Mesodermal cell (in vitro differentiated cells): ENCODE measurements at regions not wholly inside any gene's neighbourhood (a gene's known extent, or its start where the extent isn't known, plus 50 kb on each side); places are given as distances from the start of the nearest gene placed in this dataset.

Source experiments
- H3K27ac ChIP-seq: 2 replicates; pipeline ENCODE4 v1.7.0; 2013; ENCODE audit warnings: mild to moderate bottlenecking, low read depth, low read length, moderate library complexity; ENCODE audit not compliant: severe bottlenecking
- H3K36me3 ChIP-seq: 2 replicates; pipeline ENCODE4 v1.7.1; 2013; ENCODE audit warnings: mild to moderate bottlenecking, low read length, moderate library complexity; ENCODE audit not compliant: control insufficient read depth, insufficient read depth
- H3K4me1 ChIP-seq: one replicate; pipeline ENCODE4 v1.7.1; 2013; ENCODE audit warnings: mild to moderate bottlenecking, low read length; ENCODE audit not compliant: insufficient read depth, control insufficient read depth, poor library complexity, severe bottlenecking
- H3K4me3 ChIP-seq: 2 replicates; pipeline ENCODE4 v1.7.0; 2013; ENCODE audit warnings: low read length, control low read depth, mild to moderate bottlenecking; ENCODE audit not compliant: insufficient read depth, poor library complexity, severe bottlenecking; ENCODE audit errors: extremely low read depth
- H3K9me3 ChIP-seq: 2 replicates; pipeline ENCODE4 v1.7.1; 2013; ENCODE audit warnings: mild to moderate bottlenecking, low read length, moderate library complexity; ENCODE audit not compliant: control insufficient read depth
- WGBS, 2 experiments: methylation state at CpG; one replicate each; pipeline ENCODE4 v1.1.5; 2013; ENCODE audit warnings: missing lambda C conversion rate in 2 of 2; ENCODE audit not compliant: insufficient coverage in 2 of 2; 5-methylcytosine and 5-hydroxymethylcytosine counted together

DNA sequence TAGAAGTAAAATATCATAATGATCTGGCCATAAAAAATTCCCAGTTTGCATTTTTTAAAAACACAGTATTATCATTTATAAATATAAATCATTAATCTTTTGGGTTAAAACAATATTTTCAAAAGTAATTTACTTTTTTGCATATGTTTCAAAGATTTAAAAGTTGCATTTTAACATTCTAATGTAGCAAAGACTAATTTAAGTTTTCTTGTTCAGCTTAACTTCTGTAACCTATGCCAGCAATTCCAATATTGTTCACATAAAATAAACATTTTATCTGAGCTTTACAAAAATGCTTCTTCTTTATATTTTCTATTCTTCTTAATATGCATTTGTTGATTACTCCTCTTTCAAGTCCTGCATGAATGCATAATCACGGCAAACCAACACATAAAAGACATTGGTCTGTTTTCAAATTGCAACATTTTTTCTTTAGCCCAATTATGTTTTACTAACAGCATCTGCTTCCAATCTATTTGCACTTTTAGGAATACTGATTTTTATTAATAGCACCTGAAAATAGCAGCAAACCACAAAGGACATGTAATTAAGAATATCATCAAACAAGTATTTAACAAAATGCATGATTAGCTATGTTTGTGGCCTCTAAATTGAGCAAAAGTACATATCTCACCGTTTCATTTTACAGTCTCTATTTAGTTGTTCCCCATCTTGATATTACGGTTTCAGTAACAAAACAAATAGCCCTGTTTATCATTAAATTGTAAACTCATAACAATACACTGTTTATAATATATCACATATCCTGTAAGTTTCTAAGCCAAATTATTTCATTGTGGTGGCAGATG, 286.9 kb upstream of the NFE2L3 start:
- no peak overlapping the region for H3K27ac ChIP-seq
- 67 to 83% methylated on average over 1 to 2 of the region's 3 CpGs for WGBS, 2 experiments
- H3K36me3 ChIP-seq, result no peaks in the 10 kb centered on the region
- H3K4me1 ChIP-seq, result peaks cover 3% of the 10 kb centered on the region
- H3K4me3 ChIP-seq, result no peak overlapping the region
- H3K9me3 ChIP-seq, result no peaks in the 10 kb centered on the region

DNA sequence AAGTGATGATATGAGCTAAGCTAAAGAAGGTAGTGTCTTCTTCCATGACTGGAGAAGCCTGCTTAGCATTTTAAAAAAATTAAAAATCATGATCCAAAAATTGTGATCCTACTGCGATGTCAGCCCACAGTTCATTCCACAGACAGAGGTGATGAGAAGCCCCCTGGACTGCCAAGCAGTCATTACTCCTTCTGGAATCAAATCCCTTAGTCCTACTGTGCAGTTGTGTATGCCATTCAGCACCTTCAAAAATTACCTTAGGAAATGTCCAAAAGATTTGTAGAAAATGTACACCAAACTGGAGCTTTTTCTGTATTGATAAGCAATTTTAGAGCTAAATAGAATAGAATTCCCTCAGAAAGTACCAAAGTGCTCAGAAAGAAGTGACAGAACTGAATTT, 283.5 kb upstream of the NFE2L3 start:
- no peaks in the 10 kb centered on the region for H3K4me1 ChIP-seq
- no peaks in the 10 kb centered on the region for H3K9me3 ChIP-seq
- H3K27ac ChIP-seq, result no peak overlapping the region
- WGBS, 2 experiments, result 80% methylated on average over 1 of the region's 1 CpG; no CpG with 5 or more reads in 1 of the 2 experiments
- no peak overlapping the region for H3K4me3 ChIP-seq
- no peaks in the 10 kb centered on the region for H3K36me3 ChIP-seq

DNA sequence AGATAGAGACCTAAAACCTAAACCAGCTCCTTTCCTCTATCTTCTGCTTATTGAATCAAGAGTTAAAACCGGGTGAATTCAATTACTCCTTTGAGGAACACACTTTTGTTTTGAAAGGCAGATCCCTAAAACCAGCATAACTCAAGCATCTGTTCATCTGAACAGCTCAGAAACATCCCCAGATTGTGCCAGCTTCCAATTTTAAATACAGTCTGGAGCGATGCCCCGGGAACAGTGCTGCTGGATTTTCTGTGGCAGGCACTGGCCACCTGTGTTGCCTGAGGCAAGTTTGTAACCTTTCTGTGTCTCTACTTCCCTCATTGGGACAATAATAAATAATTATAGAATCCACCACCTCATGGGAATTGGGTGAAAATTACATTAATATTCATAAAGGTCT, 281.4 kb upstream of the NFE2L3 start:
- H3K4me3 ChIP-seq, result no peak overlapping the region
- H3K4me1 ChIP-seq, result no peaks in the 10 kb centered on the region
- H3K9me3 ChIP-seq, result no peaks in the 10 kb centered on the region
- no peak overlapping the region for H3K27ac ChIP-seq
- 70 to 92% methylated on average over 2 to 3 of the region's 3 CpGs for WGBS, 2 experiments
- H3K36me3 ChIP-seq, result no peaks in the 10 kb centered on the region

DNA sequence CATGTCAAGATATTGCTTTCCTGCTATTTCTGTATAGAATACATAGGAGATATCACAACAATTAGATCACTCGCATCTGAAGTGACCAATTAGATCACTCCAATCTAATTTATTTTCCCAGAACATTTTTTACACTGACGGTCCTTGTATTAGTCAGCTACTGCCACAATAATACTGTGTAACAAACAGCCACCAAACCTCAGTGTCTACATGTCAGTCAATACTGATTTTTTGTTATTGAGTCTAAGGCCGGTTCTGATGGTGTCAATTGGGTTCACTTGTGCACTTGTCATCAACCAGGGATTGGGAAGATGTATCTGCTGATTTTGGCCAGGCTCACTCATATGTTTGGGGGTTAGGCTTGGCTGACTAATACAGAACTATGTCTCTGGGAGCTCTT, 275.9 kb upstream of the NFE2L3 start:
- no peaks in the 10 kb centered on the region for H3K9me3 ChIP-seq
- WGBS, 2 experiments, result 86 to 93% methylated on average over 1 to 3 of the region's 3 CpGs
- H3K4me1 ChIP-seq, result no peaks in the 10 kb centered on the region

GRCh38 chr7:25877802-25878789, 273.9 kb upstream of the NFE2L3 start:
- H3K4me1 ChIP-seq, result no peaks in the 10 kb centered on the region
- H3K27ac ChIP-seq, result no peak overlapping the region
- WGBS, 2 experiments, result 84% methylated on average over 3 of the region's 9 CpGs; no CpG with 5 or more reads in 1 of the 2 experiments
- no peaks in the 10 kb centered on the region for H3K9me3 ChIP-seq
- H3K36me3 ChIP-seq, result no peaks in the 10 kb centered on the region
- H3K4me3 ChIP-seq, result no peak overlapping the region

More for the DNA sequence above, 275.9 kb upstream of the NFE2L3 start:
- Histone ChIP-seq H3K27ac (no peak overlapping the region), H3K4me3 (no peak overlapping the region), H3K36me3 (no peaks in the 10 kb centered on the region)

DNA sequence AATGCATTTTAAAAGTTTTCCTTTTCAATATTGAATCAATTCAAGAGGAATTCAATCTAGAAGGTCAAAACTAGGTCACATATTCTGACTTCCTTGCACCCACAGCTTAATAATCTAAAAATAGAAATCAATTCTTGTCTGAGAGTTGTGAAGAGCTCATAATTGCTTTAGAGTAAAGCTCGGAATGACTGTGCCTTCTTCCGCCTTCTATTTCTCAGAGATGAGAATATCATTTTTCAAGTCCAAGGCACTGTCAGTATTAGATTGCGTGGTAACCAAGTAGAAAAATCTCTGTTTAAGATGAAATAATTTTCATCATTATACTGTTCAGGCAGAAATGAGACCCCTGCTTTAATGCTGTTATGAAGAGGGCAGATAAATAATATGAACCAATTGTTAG, 272.2 kb upstream of the NFE2L3 start:
- Histone ChIP-seq H3K27ac (no peak overlapping the region), H3K9me3 (no peaks in the 10 kb centered on the region), H3K4me3 (no peak overlapping the region), H3K4me1 (no peaks in the 10 kb centered on the region), H3K36me3 (no peaks in the 10 kb centered on the region)
- WGBS, 2 experiments, result no CpG with 5 or more reads among the region's 3 CpGs

DNA sequence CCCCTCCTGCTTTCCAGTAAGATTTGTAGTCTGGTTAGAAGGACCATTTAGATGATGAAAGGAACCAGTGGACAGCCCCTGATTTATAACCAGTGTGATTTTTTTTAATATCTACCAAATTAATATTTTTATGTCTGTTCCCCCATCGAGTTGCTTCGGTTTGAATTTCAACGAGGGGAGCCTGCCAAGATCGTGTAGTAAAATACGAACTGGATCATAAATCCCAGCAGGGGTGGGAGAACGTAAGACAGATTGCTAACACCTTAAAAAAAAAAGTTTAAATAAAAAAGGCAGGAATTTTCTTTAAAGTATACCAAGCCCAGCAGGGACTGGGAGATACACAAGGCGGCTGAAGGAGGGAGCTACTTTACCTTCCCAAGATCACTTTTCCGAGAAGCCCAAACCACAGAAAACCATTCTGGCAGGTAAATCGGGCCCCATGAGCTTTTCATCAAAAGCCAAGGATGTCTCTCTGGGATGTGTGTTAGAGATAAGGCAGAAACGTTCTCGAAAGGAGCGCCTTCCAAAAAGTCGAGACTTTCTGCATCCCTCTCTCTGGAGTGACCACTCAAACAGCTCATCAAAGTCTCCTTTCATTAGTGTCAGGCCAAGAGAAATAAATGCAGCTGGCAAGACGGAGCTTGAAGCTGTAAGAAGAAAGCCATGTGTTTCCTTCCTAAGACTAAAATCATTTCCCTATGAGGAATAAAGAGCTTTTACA, 270.5 kb upstream of the NFE2L3 start:
- Histone ChIP-seq H3K4me3 (no peak overlapping the region), H3K36me3 (no peaks in the 10 kb centered on the region), H3K27ac (no peak overlapping the region), H3K4me1 (no peaks in the 10 kb centered on the region), H3K9me3 (no peaks in the 10 kb centered on the region)
- 69 to 93% methylated on average over 5 of the region's 14 CpGs for whole genome bisulfite sequencing, 2 experiments

DNA sequence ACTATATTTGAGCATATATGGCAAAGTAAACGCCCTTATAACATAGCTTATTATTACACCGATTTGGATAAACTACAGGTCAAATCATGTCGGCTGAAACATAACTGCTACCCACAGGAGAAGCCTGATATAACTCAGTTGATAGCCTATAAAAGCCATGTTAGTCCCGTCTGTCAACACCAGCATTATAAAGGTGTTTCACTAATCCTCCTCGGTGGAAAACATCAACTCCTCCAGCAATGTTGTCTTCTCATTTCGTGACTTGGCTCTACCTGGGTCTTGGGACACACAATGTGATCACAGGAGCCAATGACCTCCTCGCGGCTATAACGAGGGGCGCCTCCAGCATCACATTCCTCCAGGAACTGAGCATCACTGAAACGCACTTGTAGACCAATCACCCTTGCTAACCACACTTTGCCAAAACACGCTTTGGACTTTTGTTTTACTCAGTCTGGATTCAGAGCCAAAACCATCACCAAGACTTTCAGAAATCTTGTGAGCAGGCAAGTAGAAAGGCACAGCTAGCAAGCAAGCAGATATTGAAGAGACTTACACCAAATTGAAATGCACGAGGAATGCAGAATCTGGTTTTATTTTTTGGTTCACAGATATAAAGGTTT, 269.7 kb upstream of the NFE2L3 start:
- no peak overlapping the region for H3K4me3 ChIP-seq
- H3K4me1 ChIP-seq, result no peaks in the 10 kb centered on the region
- no peaks in the 10 kb centered on the region for H3K36me3 ChIP-seq
- no peak overlapping the region for H3K27ac ChIP-seq
- WGBS, 2 experiments, result 89 to 91% methylated on average over 6 to 10 of the region's 13 CpGs
- no peaks in the 10 kb centered on the region for H3K9me3 ChIP-seq

- 93 to 97% methylated on average over 10 to 12 of the region's 13 CpGs for WGBS, 2 experiments
- no peak overlapping the region for H3K27ac ChIP-seq
- H3K9me3 ChIP-seq, result no peaks in the 10 kb centered on the region
Observed at GRCh38 chr7:25884265-25884828, 267.7 kb upstream of the NFE2L3 start.

More at GRCh38 chr7:25884265-25884828, 267.7 kb upstream of the NFE2L3 start:
- no peak overlapping the region for H3K4me3 ChIP-seq
- H3K4me1 ChIP-seq, result no peaks in the 10 kb centered on the region
- no peaks in the 10 kb centered on the region for H3K36me3 ChIP-seq
